NCI-H1092 treated with DMSO at 0.1 percent for 48 hours (cell line): ENCODE measurements at regions not wholly inside any gene's neighbourhood (a gene's known extent, or its start where the extent isn't known, plus 50 kb on each side); places are given as distances from the start of the nearest gene placed in this dataset.

Experiments
- DNase-seq: peaks from one replicate; lab custom pipeline; 2025; lab: John Stamatoyannopoulos, UW

DNA sequence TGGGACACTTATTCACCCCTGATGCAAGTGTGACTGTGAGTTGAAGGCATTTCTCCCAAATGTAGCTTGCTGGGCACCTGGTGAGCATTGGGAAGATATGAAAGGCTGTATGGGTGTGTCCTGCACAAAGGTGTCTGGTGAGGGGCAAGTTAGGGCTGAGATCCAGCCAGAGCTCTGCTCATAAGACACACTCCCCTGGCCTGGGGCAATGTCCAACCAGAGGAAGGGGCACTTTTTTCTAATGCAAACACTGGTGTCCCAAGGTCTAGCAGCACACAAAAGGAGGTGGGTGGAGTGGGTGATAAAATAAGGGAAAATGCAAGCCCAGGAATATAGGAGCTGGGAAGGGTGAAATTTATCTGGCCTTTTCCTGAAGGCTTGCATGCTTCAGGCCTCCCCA is 57.0 kb upstream of the TRABD2B start:
- DNase-seq, result no peak

DNA sequence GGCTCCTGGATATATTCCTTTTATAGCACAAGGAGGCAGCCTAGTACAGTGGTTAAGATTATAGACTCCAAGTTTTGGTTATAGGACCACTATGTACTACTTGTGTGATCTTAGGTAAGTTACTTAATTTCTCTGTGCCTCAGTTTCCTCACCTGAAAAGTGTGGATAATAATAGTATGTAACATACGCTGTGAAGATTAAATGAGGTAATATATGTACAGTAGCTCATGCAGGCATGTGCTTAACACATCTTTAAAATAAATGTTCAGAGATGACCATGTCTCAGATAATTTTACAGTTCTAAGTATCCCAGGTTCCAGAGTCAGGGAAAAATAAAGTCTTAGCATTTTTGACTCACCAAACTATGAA is 55.7 kb upstream of the TRABD2B start:
- DNase-seq, result no peak

DNA sequence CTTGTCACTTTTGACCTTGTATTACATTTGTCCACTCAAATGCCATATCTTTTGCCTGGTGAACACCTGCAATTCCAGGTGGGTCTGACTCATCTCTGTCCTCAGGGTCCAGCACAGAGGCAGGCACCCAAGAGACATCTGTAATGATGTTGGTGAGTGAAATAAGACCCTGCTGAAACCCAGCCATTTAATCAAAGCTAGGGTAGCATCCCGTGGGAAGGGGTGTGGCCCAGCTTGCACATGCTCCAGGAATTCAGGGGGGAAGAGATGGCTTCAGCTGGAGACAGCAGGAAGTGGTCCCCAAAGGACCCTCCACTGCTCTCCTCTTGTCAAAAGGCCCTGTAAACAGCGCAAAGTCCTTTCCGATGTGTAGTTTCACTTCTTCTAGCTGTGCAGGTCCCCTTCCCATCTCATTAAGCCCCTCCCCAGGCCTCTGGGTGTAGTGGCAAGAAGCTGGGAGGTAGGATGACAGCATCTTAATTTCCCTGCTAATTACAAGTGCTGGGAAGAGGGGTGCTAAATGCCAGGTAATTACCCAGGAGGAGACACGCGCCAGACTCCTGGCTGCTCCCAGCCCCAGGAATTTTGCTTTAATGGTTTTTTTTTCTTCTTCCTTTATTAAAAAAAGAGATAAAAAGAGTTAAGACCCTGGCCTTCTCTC is 54.4 kb upstream of the TRABD2B start:
- DNase-seq, result no peak

DNA sequence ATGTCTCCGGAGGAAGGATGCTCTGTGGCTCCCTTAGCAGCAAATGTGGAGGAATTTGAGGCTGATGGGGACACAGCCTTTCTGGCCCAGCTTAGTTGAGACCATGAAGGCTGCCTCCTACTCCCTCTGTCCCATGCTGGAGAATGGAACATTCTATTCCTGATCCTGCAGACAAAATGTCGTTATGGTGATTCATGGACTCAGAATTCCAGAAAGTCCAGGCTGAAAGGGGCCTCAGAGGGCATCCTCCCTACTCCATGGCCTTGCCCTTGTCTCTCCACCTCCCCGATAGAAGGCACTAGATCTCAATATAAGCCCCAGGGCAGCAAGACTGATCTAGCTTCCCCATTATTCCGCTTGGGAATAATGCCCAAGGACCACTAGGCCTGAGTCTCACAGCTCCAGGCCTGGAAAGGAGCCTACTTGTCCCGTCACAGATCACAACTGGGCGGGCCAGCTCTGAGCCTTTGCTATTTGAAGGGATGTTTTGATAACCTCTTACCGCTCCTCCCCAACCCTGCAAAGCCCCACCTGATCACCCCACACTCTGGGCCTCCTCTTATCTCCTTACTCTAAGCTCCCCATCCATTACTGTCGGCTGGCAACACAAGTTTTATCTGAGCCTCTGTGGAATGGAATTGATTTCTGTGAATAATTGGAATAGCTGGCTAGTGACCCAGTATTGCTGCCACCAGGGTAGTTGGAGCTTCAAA is 52.8 kb upstream of the TRABD2B start:
- DNase-seq, result no peak

DNA sequence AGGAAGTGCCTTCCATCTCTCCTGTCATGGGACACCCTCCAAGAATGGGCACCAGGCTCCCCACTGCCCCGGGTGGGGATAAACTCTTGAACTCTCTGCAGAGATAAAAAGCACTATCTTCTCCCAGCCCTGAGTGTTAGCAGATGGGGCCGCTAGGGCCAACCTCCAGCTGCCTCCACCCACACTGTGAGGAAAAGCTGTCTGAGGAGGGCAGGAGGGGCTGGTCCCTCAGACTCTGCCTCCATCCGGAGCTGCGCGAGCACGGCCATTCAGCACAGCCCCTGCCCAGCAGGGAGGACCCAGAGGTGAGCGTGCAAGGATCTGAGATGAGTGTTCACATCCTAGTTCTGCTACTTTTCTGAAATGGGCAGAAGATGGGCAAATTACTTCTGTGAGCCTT is 51.8 kb upstream of the TRABD2B start:
- DNase-seq, result no peak

DNA sequence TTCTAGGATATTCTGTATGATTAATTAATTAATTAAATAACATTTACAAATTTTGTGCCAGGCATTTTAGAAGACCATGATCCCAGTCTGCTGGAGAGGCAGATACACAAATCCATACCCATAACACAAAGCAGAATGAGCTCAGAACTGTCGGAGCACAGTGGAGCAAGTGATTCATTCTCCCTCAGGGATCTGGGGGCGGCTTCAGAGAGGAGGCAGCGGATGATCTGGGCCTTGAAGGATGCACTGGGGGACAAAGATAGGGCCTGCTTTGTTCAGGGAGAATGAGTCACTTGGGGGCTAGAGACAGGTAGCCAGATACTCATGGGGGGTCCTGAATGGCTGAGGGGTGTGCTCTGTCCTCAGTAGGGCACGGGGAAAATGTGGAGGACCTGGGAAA is 50.9 kb upstream of the TRABD2B start:
- no peak for DNase-seq

DNA sequence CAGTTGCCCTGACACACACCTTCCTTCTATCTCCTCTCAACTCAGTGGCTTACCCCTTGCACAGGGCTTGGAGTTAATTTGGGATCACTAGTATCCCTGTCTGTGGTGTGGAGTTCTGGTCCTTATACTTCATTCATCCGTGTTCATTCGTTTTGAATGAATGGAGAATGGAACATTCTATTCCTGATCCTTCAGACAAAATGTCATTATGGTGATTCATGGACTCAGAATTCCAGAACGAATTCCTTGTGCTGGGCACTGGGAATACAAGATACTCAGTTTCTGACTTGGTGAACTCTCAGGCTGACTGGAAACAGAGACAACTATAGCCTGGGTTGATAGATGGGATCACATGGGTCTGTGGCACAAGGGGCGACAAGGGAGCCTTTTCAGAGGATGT is 49.9 kb upstream of the TRABD2B start:
- no peak for DNase-seq
